ENCODE measurements at regions not wholly inside any gene's neighbourhood (a gene's known extent, or its start where the extent isn't known, plus 50 kb on each side); places are given as distances from the start of the nearest gene placed in this dataset.

DNA sequence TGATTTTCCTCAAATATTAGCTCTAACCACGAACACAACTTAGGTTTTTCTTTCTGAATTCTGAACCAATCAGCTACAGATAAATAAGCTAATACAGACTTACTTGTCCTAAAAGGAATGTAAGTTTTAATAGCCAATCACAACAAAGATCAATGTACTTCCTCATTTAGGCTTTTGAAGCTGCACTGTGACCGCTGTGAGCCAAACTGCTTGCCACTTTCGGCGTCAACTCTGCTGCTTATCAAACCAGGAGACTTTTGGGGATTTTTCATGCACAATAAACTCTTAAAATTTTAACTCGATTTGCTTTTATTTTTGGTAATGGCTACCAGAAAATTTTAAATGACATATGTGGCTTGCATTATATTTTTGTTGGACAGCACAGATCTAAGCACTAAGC is 92.5 kb downstream of the TMPRSS5 start:
- Histone ChIP-seq H3K27me3 (no peaks in the 10 kb centered on the region), H3K36me3 (no peaks in the 10 kb centered on the region), H3K4me3 (no peak overlapping the region), H3K27ac (no peak overlapping the region), H3K4me1 (no peaks in the 10 kb centered on the region), H3K9me3 (no peaks in the 10 kb centered on the region)
- no peak for DNase-seq (ENCODE audit: low spot score)
- TF ChIP-seq, protein P1, sequence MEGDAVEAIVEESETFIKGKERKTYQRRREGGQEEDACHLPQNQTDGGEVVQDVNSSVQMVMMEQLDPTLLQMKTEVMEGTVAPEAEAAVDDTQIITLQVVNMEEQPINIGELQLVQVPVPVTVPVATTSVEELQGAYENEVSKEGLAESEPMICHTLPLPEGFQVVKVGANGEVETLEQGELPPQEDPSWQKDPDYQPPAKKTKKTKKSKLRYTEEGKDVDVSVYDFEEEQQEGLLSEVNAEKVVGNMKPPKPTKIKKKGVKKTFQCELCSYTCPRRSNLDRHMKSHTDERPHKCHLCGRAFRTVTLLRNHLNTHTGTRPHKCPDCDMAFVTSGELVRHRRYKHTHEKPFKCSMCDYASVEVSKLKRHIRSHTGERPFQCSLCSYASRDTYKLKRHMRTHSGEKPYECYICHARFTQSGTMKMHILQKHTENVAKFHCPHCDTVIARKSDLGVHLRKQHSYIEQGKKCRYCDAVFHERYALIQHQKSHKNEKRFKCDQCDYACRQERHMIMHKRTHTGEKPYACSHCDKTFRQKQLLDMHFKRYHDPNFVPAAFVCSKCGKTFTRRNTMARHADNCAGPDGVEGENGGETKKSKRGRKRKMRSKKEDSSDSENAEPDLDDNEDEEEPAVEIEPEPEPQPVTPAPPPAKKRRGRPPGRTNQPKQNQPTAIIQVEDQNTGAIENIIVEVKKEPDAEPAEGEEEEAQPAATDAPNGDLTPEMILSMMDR (IDR thresholded peaks at IDR 0.05): no peak

DNA sequence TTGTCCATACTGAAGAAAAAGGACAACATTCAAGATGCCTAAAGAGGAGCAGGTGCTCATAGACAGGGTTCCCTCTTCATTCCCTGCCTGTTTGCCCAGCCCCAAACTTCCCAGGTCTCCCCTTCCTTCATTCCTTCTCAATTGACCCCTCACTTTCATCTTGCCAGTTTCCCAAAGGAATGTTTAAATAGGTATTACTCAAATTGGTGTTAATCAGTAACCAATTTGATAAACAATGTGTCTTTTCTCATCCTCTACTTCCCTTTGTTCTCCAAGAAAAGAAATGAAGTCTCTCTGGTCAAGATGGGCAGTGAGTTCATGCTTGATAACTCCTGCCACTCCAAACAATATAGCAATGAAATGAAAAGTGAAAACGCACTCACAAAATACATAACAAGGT is 101.9 kb downstream of the TMPRSS5 start:
- Histone ChIP-seq H3K9me3 (peaks cover 0 to 10% of the 10 kb centered on the region in 2 donors), H3K27ac (no peak overlapping the region)

DNA sequence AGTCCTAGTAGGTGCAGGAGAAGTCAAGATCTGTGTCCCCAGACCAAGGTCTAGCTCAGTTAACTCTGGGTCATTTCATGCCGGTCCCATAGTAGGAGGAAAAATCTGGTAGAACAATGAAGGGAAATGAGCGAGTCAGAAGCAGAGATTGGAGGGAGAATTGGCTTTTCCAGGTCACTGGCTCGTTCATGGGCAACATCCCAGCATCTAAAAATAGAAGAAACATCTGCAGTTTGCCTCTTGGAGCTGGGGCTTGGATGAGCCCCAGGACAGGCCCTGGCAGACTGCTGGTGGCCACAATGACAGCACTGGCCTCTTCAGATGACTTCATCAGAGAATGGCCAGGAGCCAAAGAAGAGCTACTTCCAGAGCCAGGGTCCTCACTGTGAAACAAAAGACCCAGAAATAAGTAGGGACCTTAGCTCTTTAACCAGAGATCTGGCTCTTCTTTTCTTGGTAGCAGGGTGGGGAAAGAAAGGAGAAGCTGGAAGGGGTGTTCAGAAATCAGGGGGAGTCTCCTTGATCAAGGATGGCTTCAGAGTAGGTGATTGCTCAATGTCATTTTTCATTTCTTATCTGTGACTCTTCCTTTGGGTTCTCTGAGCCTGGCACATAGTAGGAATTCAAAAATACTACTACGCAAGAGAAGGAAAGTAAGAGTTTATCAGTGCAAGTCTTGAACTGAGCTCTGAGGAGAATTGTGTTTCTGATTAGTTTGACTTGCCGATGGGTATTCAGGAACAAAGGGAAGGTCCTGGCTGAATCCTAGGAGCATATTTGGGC is 102.6 kb downstream of the TMPRSS5 start:
- DNase-seq (ENCODE audit: low spot score): no peak
- H3K36me3 ChIP-seq: no peaks in the 10 kb centered on the region
- TF ChIP-seq, protein P1 (IDR thresholded peaks at IDR 0.05): no peak
- peaks cover 0 to 20% of the 10 kb centered on the region in 2 donors for H3K4me1 ChIP-seq
- H3K27ac ChIP-seq: peak overlapping the region in 1 of 2 donors; percentile 33
- peaks cover 0 to 10% of the 10 kb centered on the region in 2 donors for H3K9me3 ChIP-seq
- H3K27me3 ChIP-seq: no peaks in the 10 kb centered on the region
- H3K4me3 ChIP-seq: no peak overlapping the region

More for the DNA sequence above, 101.9 kb downstream of the TMPRSS5 start:
- no peaks in the 10 kb centered on the region for H3K27me3 ChIP-seq
- DNase-seq (ENCODE audit: low spot score): no peak
- no peaks in the 10 kb centered on the region for H3K36me3 ChIP-seq
- peaks cover 0 to 20% of the 10 kb centered on the region in 2 donors for H3K4me1 ChIP-seq
- TF ChIP-seq, protein P1 (IDR thresholded peaks at IDR 0.05): no peak
- no peak overlapping the region for H3K4me3 ChIP-seq

DNA sequence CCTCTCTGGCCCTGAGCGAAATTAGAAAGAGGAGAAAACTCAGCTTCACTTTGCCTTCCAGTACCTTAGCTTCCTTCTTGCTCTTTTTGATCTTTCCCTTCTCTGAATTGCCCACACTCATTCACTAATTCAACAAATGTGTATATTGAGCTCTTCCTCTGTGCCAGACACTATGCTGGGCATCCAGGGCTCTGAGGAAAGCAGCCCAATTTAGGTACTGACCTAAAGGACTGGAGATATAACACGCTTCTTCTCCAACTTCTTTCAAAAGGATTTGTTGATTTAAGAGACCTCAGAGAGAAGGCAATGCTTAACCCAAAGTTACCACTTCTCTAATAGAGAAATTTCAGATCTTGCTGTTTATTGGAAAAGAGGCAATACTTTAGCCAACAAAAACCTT is 103.6 kb downstream of the TMPRSS5 start:
- Histone ChIP-seq H3K4me1 (peaks cover 0 to 20% of the 10 kb centered on the region in 2 donors), H3K36me3 (no peaks in the 10 kb centered on the region), H3K27ac (no peak overlapping the region), H3K4me3 (no peak overlapping the region), H3K9me3 (peaks cover 0 to 10% of the 10 kb centered on the region in 2 donors), H3K27me3 (no peaks in the 10 kb centered on the region)
- DNase-seq (ENCODE audit: low spot score): no peak
- TF ChIP-seq, protein P1 (IDR thresholded peaks at IDR 0.05): no peak

DNA sequence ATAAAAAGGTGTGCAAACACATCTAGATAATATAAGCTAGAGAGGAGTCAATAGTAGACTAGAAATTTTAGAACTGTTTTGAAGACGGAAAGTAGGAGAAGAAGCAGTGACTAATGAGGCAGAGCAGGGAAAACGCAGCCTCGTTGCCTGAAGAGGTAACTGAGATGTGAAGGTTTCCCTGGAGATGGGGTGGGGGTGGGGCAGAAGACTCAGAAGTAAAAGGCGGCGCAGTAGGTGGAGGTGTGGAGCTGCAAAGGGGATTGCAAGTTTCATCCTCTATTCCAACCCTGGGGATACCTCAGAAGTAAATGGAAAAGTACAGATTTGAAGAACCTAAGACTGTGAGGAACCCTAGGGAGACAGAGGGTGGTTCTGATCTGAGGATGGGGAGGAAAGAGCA is 109.5 kb downstream of the TMPRSS5 start:
- H3K4me3 ChIP-seq: no peak overlapping the region
- H3K27me3 ChIP-seq: no peaks in the 10 kb centered on the region
- no peaks in the 10 kb centered on the region for H3K4me1 ChIP-seq
- no peak overlapping the region for H3K27ac ChIP-seq
- TF ChIP-seq, protein P1 (IDR thresholded peaks at IDR 0.05): no peak
- peaks cover 0 to 10% of the 10 kb centered on the region in 2 donors for H3K9me3 ChIP-seq
- H3K36me3 ChIP-seq: no peaks in the 10 kb centered on the region
- no peak for DNase-seq (ENCODE audit: low spot score)

Data from right atrium auricular region (tissue), 2 donors.